GM12878 (cell line): ENCODE measurements at regions not wholly inside any gene's neighbourhood (a gene's known extent, or its start where the extent isn't known, plus 50 kb on each side); places are given as distances from the start of the nearest gene placed in this dataset.

Experiments used
- ATAC-seq: fragments of 200-7000 bp; cut with Tn5 transposase; 3 replicates; pipeline ENCODE4 v1.9.1; 2020; ENCODE audit warnings: mild to moderate bottlenecking, moderate library complexity
- BruUV-seq: library from RNA; stranded (reverse); fragments of 400-500 nt; replicated peaks from 2 replicates; lab custom pipeline; 2021; lab: Mats Ljungman, UMichigan
- CTCF ChIA-PET: fragments of 300-600 bp; sonication (Branson Sonifier 250); formaldehyde crosslinking; extraction: SDS; loops from one replicate; lab custom pipeline; 2021; ENCODE audit warnings: inconsistent platforms; lab: Yijun Ruan, JAX
- POLR2A ChIA-PET: fragments of 350-600 bp; formaldehyde crosslinking; extraction: SDS; loops from one replicate; lab custom pipeline; 2021; ENCODE audit warnings: inconsistent platforms; lab: Charles Lee
- RAD21 ChIA-PET: fragments of 300-600 bp; sonication (Branson Sonifier 250); formaldehyde crosslinking; loops from one replicate; lab custom pipeline; 2023; ENCODE audit warnings: antibody characterized with exemption; ENCODE audit not compliant: unreplicated experiment; lab: Charles Lee
- SMC1A ChIA-PET: fragments of 300-600 bp; sonication (Branson Sonifier 250); formaldehyde crosslinking; loops from one replicate; lab custom pipeline; 2023; ENCODE audit not compliant: unreplicated experiment, uncharacterized antibody; lab: Charles Lee
- DNase-seq: peaks from one replicate; pipeline ENCODE4 v3.0.0-alpha.2; 2011; ENCODE audit warnings: low read depth, low spot score
- FAIRE-seq: peaks from 3 replicates; lab custom pipeline; 2011; peaks lifted over from hg19 to GRCh38; lab: Jason Lieb, UNC
- H2AFZ ChIP-seq: 2 replicates; pipeline ENCODE4 v1.6.0; 2011; ENCODE audit warnings: low read depth, low read length, control low read depth; ENCODE audit not compliant: control insufficient read depth
- H3K27ac ChIP-seq: 2 replicates; pipeline ENCODE4 v1.5.1; 2011; ENCODE audit warnings: control low read depth; ENCODE audit not compliant: control insufficient read depth, insufficient read depth
- H3K27me3 ChIP-seq, 2 experiments: replicated peaks in 1 of 2; 2 replicates each; pipeline versions ENCODE4 v1.6.0 to v1.6.1; 2011; ENCODE audit warnings: low read length in 1 of 2; ENCODE audit not compliant: control insufficient read depth in 2 of 2, insufficient read depth in 2 of 2
- H3K36me3 ChIP-seq, 2 experiments: 2 replicates each; pipeline ENCODE4 v1.5.1; 2011; ENCODE audit warnings: low read length in 1 of 2; ENCODE audit not compliant: control insufficient read depth in 2 of 2, insufficient read depth in 2 of 2
- H3K4me1 ChIP-seq: 2 replicates; pipeline ENCODE4 v1.6.1; 2011; ENCODE audit warnings: mild to moderate bottlenecking, low read length, moderate library complexity, mixed read lengths; ENCODE audit not compliant: control insufficient read depth, insufficient read depth
- H3K4me2 ChIP-seq: 2 replicates; pipeline ENCODE4 v1.6.0; 2011; ENCODE audit warnings: control low read depth; ENCODE audit not compliant: control insufficient read depth, insufficient read depth
- H3K4me3 ChIP-seq: fragments of 200-600 bp; sonication (generic); 2 replicates; pipeline ENCODE4 v1.5.1; 2016
- H3K79me2 ChIP-seq: 2 replicates; pipeline ENCODE4 v1.6.0; 2011; ENCODE audit warnings: low read length; ENCODE audit not compliant: control insufficient read depth, insufficient read depth
- H3K9ac ChIP-seq: 2 replicates; pipeline ENCODE4 v1.8.0; 2011; ENCODE audit warnings: low read length, control low read depth, mixed read lengths; ENCODE audit not compliant: control insufficient read depth, insufficient read depth
- H3K9me3 ChIP-seq: replicated peaks from 3 replicates; pipeline ENCODE4 v1.5.1; 2011; ENCODE audit warnings: mild to moderate bottlenecking, low read length; ENCODE audit not compliant: control insufficient read depth, insufficient read depth
- H4K20me1 ChIP-seq: 2 replicates; pipeline ENCODE4 v1.6.0; 2011; ENCODE audit not compliant: control insufficient read depth, insufficient read depth
- ATF7 ChIP-seq: fragments of 450-650 bp; IDR thresholded peaks from 2 replicates; pipeline ENCODE4 v1.6.1; 2016; ENCODE audit warnings: low read depth, mild to moderate bottlenecking
- BCL3 ChIP-seq: IDR thresholded peaks from 2 replicates; pipeline ENCODE4 v1.6.1; 2011; ENCODE audit warnings: borderline replicate concordance, low read depth, mild to moderate bottlenecking, moderate library complexity, low read length; ENCODE audit not compliant: insufficient read depth, poor library complexity, severe bottlenecking
- CBX3 ChIP-seq: fragments of 200-600 bp; sonication (generic); IDR thresholded peaks from 2 replicates; pipeline ENCODE4 v1.6.1; 2016; ENCODE audit warnings: low read depth, borderline replicate concordance
- IKZF1 ChIP-seq: fragments of 450-650 bp; conservative IDR thresholded peaks from 2 replicates; pipeline ENCODE4 v1.6.1; 2017; ENCODE audit warnings: antibody characterized with exemption, mild to moderate bottlenecking
- IKZF2 ChIP-seq, 2 experiments: fragments of 450-650 bp; IDR thresholded peaks; 2 replicates each; pipeline ENCODE4 v1.6.1; 2017; ENCODE audit warnings: mild to moderate bottlenecking in 2 of 2, moderate library complexity in 2 of 2
- KLF5 ChIP-seq: fragments of 450-650 bp; IDR thresholded peaks from 2 replicates; pipeline ENCODE4 v1.6.1; 2014; ENCODE audit warnings: mild to moderate bottlenecking; ENCODE audit not compliant: partially characterized antibody
- MEF2B ChIP-seq: fragments of 450-650 bp; IDR thresholded peaks from 2 replicates; pipeline ENCODE4 v1.6.1; 2018; ENCODE audit warnings: mild to moderate bottlenecking, moderate library complexity; ENCODE audit not compliant: partially characterized antibody, poor library complexity, severe bottlenecking
- MTA2 ChIP-seq: fragments of 450-650 bp; IDR thresholded peaks from 2 replicates; pipeline ENCODE4 v1.6.1; 2016; ENCODE audit warnings: low read depth, mild to moderate bottlenecking, moderate library complexity
- NFYB ChIP-seq: IDR thresholded peaks from 2 replicates; pipeline ENCODE4 v1.6.1; 2011; ENCODE audit warnings: low read depth, mild to moderate bottlenecking, low read length, improper control_type of control experiment, moderate library complexity; ENCODE audit not compliant: insufficient read depth
- POU2F2 ChIP-seq: IDR thresholded peaks from 3 replicates; pipeline ENCODE4 v1.6.1; 2011; ENCODE audit warnings: low read depth, mild to moderate bottlenecking, low read length, borderline replicate concordance
- ZNF217 ChIP-seq: fragments of 450-650 bp; IDR thresholded peaks from 2 replicates; pipeline ENCODE4 v1.6.1; 2017; ENCODE audit warnings: antibody characterized with exemption, mild to moderate bottlenecking
- WGBS: methylation state at CpG from one replicate; pipeline ENCODE4 v1.1.6; 2016; ENCODE audit warnings: low lambda C conversion rate; ENCODE audit not compliant: insufficient replicate concordance, insufficient coverage; ENCODE audit errors: missing lambda C conversion rate; 5-methylcytosine and 5-hydroxymethylcytosine counted together
- in situ Hi-C: fragments of 300-500 bp; cut with MboI; formaldehyde crosslinking; loops from 9 replicates; pipeline ENCODE4 v1.14.3; 2018; ENCODE audit warnings: mixed read lengths
- intact Hi-C: fragments of 100-400 bp; cut with micrococcal nuclease; formaldehyde crosslinking; loops from one replicate; pipeline ENCODE4 v1.14.2; 2022; ENCODE audit not compliant: unreplicated experiment

- ChIA-PET POLR2A (no interaction called here), SMC1A (interaction anchor here (0.7 kb wide), 1 partner anchor 755 kb away, joined by 3 read pairs; no protein-coding TSS in a partner anchor), CTCF (interaction anchor here (0.5 kb wide), 1 partner anchor 155 kb away, joined by 3 read pairs; no protein-coding TSS in a partner anchor), RAD21 (no interaction called here)
- TF ChIP-seq BCL3 (no peak), MEF2B (peak; percentile 55), ATF7 (peak; percentile 33; the same call in 1 of the 2 replicates), ZNF217 (0 out of 2 replicates have a peak, but pooled peaks have one; percentile 27), POU2F2 (0 out of 3 replicates have a peak, but pooled peaks have one; percentile 15), CBX3 (no peak), MTA2 (peak; percentile 68; the same call in 1 of the 2 replicates), IKZF2 (IDR thresholded peaks at IDR 0.05) (peak in 1 of 2 experiments; percentile 31; a peak in 1 of 4 replicates), IKZF1 (0 out of 2 replicates have a peak, but pooled peaks have one; percentile 14), KLF5 (no peak), NFYB (no peak)
- Histone ChIP-seq H3K79me2 (no peaks in the 10 kb centered on the region), H4K20me1 (no peaks in the 10 kb centered on the region), H3K4me3 (no peak overlapping the region), H3K4me1 (no peaks in the 10 kb centered on the region), H3K27me3 (no peaks in the 10 kb centered on the region), H3K9me3 (no peaks in the 10 kb centered on the region; the same call in 2 of the 3 replicates), H3K27ac (no peak overlapping the region), H3K36me3 (no peaks in the 10 kb centered on the region), H3K4me2 (no peak overlapping the region), H2AFZ (no peak overlapping the region), H3K9ac (no peak overlapping the region)
- no TSS peak for BruUV-seq
- in situ Hi-C loops (no loop called here), intact Hi-C loops (no loop called here)
- peak; percentile 70 for ATAC-seq
- no peak for DNase-seq
- no peak for FAIRE-seq
- 0% methylated on average over 1 of the region's 1 CpG for WGBS
These were observed 513.0 kb downstream of the TMEM38B start for GRCh38 chr9:106207298-106207697.
